ENCODE measurements at regions not wholly inside any gene's neighbourhood (a gene's known extent, or its start where the extent isn't known, plus 50 kb on each side); places are given as distances from the start of the nearest gene placed in this dataset.

GRCh38 chr16:25426829-25427228 lies 169.2 kb upstream of the ZKSCAN2 start:
- Histone ChIP-seq H3K4me2 (ENCODE audit: insufficient read depth, low read length) (no peak overlapping the region), H3K36me3 (ENCODE audit: control insufficient read depth in 2 of 2, extremely low read depth in 1 of 2, insufficient read depth in 2 of 2, low read length in 2 of 2) (no peaks in the 10 kb centered on the region), H3K27ac (ENCODE audit: insufficient read depth, low read depth, low read length) (no peak overlapping the region), H4K20me1 (replicated peaks; ENCODE audit: control insufficient read depth, extremely low read depth, insufficient read depth, low read length) (no peaks in the 10 kb centered on the region), H3K9me1 (replicated peaks; ENCODE audit: control insufficient read depth, extremely low read depth, insufficient read depth, low read length) (no peaks in the 10 kb centered on the region), H3K4me3 (replicated peaks in 1 of 3; ENCODE audit: insufficient read depth in 1 of 3, low read depth in 1 of 3, low read length in 3 of 3) (no peak overlapping the region), H3K9ac (replicated peaks; ENCODE audit: extremely low read depth, insufficient read depth, low read length) (no peak overlapping the region), H2AFZ (ENCODE audit: low read depth, low read length) (no peak overlapping the region), H3K4me1 (ENCODE audit: control insufficient read depth, extremely low read depth, insufficient read depth, low read length) (no peaks in the 10 kb centered on the region), H3K9me3 (replicated peaks; ENCODE audit: control insufficient read depth, insufficient read depth, low read length) (peaks cover 4% of the 10 kb centered on the region), H3K27me3 (ENCODE audit: control insufficient read depth in 2 of 2, insufficient read depth in 2 of 2, low read length in 2 of 2) (no peaks in the 10 kb centered on the region), H3K79me2 (ENCODE audit: control insufficient read depth, insufficient read depth, low read length) (no peaks in the 10 kb centered on the region)
- no peak for DNase-seq (ENCODE audit: low read depth, low spot score)
- ChIA-PET POLR2A (no interaction called here), CTCF (no interaction called here)
- TF ChIP-seq JUN (IDR thresholded peaks at IDR 0.05; ENCODE audit: borderline replicate concordance, insufficient read depth, insufficient read length, low read depth) (no peak), MAX (IDR thresholded peaks at IDR 0.05; ENCODE audit: insufficient read depth, insufficient read length) (no peak), FOS (IDR thresholded peaks at IDR 0.05; ENCODE audit: borderline replicate concordance, insufficient read depth, low read length) (no peak), GATA2 (IDR thresholded peaks at IDR 0.05; ENCODE audit: insufficient read depth, insufficient read length, low read depth, low read length) (no peak), CTCF (IDR thresholded peaks at IDR 0.05; ENCODE audit: extremely low read depth in 1 of 2, insufficient read depth in 1 of 2, low read depth in 1 of 2, low read length in 2 of 2) (no peak), POLR2AphosphoS5 (IDR thresholded peaks at IDR 0.05; ENCODE audit: insufficient read depth, low read depth, low read length) (no peak), MYC (IDR thresholded peaks at IDR 0.05; ENCODE audit: low read depth, low read length) (no peak), POLR2A (IDR thresholded peaks at IDR 0.05; ENCODE audit: low read depth, low read length) (no peak), EZH2 (IDR thresholded peaks at IDR 0.05; ENCODE audit: borderline replicate concordance, low read depth, low read length, severe bottlenecking) (no peak)
- FAIRE-seq: no peak
- dilution Hi-C loops (cut with MboI; ENCODE audit: extremely low pct_ligation_motif_present, low sequenced_read_pairs) (no loop called here), intact Hi-C loops (cut with micrococcal nuclease) (no loop called here)
- no TSS peak for BruUV-seq (replicated peaks)
